ENCODE measurements at regions not wholly inside any gene's neighbourhood (a gene's known extent, or its start where the extent isn't known, plus 50 kb on each side); places are given as distances from the start of the nearest gene placed in this dataset.

GRCh38 chr11:15779518-15779917, 576.8 kb downstream of the SOX6 start:
- no peak overlapping the region for H3K4me3 ChIP-seq (ENCODE audit: low read depth, low read length, poor library complexity, severe bottlenecking)
- ChIA-PET POLR2A (ENCODE audit: low non-redundant PET) (no interaction called here), CTCF (no interaction called here)
- no peak for TF ChIP-seq CTCF (conservative IDR thresholded peaks at IDR 0.05; ENCODE audit: low read depth, low read length)
- TF ChIP-seq EZH2 (IDR thresholded peaks at IDR 0.05; ENCODE audit: borderline replicate concordance, low read depth, low read length, poor library complexity, severe bottlenecking): no peak
- BruUV-seq (replicated peaks): no TSS peak
- H3K27ac ChIP-seq (ENCODE audit: low read depth, low read length, poor library complexity, severe bottlenecking): no peak overlapping the region
- H3K9me3 ChIP-seq (ENCODE audit: low read depth, low read length, poor library complexity, severe bottlenecking): no peaks in the 10 kb centered on the region
- no peaks in the 10 kb centered on the region for H3K27me3 ChIP-seq (replicated peaks; ENCODE audit: insufficient read depth, low read depth, low read length, poor library complexity)
- intact Hi-C loops (cut with micrococcal nuclease; ENCODE audit: unreplicated experiment): no loop called here
- DNase-seq (ENCODE audit: low spot score): no peak
- H3K36me3 ChIP-seq (ENCODE audit: insufficient read depth, low read length, poor library complexity, severe bottlenecking): no peaks in the 10 kb centered on the region
- peaks cover 4% of the 10 kb centered on the region for H3K4me1 ChIP-seq (ENCODE audit: insufficient read depth, low read length, poor library complexity, severe bottlenecking)

GRCh38 chr11:15780382-15780781, 576.0 kb downstream of the SOX6 start:
- TF ChIP-seq EZH2 (IDR thresholded peaks at IDR 0.05; ENCODE audit: borderline replicate concordance, low read depth, low read length, poor library complexity, severe bottlenecking): no peak
- TF ChIP-seq CTCF (conservative IDR thresholded peaks at IDR 0.05; ENCODE audit: low read depth, low read length): no peak
- Histone ChIP-seq H3K36me3 (ENCODE audit: insufficient read depth, low read length, poor library complexity, severe bottlenecking) (no peaks in the 10 kb centered on the region), H3K27me3 (replicated peaks; ENCODE audit: insufficient read depth, low read depth, low read length, poor library complexity) (no peaks in the 10 kb centered on the region), H3K27ac (ENCODE audit: low read depth, low read length, poor library complexity, severe bottlenecking) (no peak overlapping the region), H3K9me3 (ENCODE audit: low read depth, low read length, poor library complexity, severe bottlenecking) (no peaks in the 10 kb centered on the region), H3K4me1 (ENCODE audit: insufficient read depth, low read length, poor library complexity, severe bottlenecking) (no peaks in the 10 kb centered on the region), H3K4me3 (ENCODE audit: low read depth, low read length, poor library complexity, severe bottlenecking) (no peak overlapping the region)
- BruUV-seq (replicated peaks): no TSS peak
- intact Hi-C loops (cut with micrococcal nuclease; ENCODE audit: unreplicated experiment): no loop called here
- CTCF ChIA-PET: no interaction called here
- no peak for DNase-seq (ENCODE audit: low spot score)
- POLR2A ChIA-PET (ENCODE audit: low non-redundant PET): no interaction called here

- Histone ChIP-seq H3K9me3 (ENCODE audit: low read depth, low read length, poor library complexity, severe bottlenecking) (no peaks in the 10 kb centered on the region), H3K4me1 (ENCODE audit: insufficient read depth, low read length, poor library complexity, severe bottlenecking) (no peaks in the 10 kb centered on the region), H3K4me3 (ENCODE audit: low read depth, low read length, poor library complexity, severe bottlenecking) (no peak overlapping the region), H3K27me3 (replicated peaks; ENCODE audit: insufficient read depth, low read depth, low read length, poor library complexity) (no peaks in the 10 kb centered on the region), H3K36me3 (ENCODE audit: insufficient read depth, low read length, poor library complexity, severe bottlenecking) (no peaks in the 10 kb centered on the region), H3K27ac (ENCODE audit: low read depth, low read length, poor library complexity, severe bottlenecking) (no peak overlapping the region)
- no TSS peak for BruUV-seq (replicated peaks)
- POLR2A ChIA-PET (ENCODE audit: low non-redundant PET): no interaction called here
- TF ChIP-seq CTCF (conservative IDR thresholded peaks at IDR 0.05; ENCODE audit: low read depth, low read length): no peak
- no peak for TF ChIP-seq EZH2 (IDR thresholded peaks at IDR 0.05; ENCODE audit: borderline replicate concordance, low read depth, low read length, poor library complexity, severe bottlenecking)
- CTCF ChIA-PET: no interaction called here
- intact Hi-C loops (cut with micrococcal nuclease; ENCODE audit: unreplicated experiment): no loop called here
- no peak for DNase-seq (ENCODE audit: low spot score)
Observed at GRCh38 chr11:15780837-15781236, 575.5 kb downstream of the SOX6 start.
